ENCODE measurements at regions not wholly inside any gene's neighbourhood (a gene's known extent, or its start where the extent isn't known, plus 50 kb on each side); places are given as distances from the start of the nearest gene placed in this dataset.

DNA sequence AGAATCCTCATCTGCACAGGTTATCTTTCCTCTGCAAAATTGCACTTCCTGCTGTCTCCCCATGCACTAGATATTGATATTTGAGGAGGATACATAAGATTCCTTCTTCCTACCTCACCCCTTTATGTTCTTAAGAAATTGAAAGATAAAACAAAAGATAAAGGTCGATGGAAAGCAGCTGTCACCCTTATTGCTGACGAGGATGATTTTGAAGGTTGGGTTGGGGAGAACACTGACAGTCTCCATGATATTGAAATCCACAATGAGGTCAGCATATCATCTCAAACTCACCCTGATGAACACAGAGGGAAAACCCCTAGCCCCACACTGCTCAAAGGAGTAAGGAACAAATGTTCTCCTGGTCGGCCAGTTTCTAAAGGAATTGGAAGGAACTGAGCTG, 110.6 kb upstream of the FUT9 start:
- Histone ChIP-seq H3K79me2 (ENCODE audit: control insufficient read depth, low read length) (no peaks in the 10 kb centered on the region), H3K4me2 (ENCODE audit: low read length) (no peak overlapping the region), H4K20me1 (ENCODE audit: control insufficient read depth, insufficient read depth, low read depth, low read length) (no peaks in the 10 kb centered on the region), H3K9me2 (replicated peaks; ENCODE audit: control insufficient read depth, low read length) (no peaks in the 10 kb centered on the region), H3K27me3 (ENCODE audit: control insufficient read depth, low read length) (no peaks in the 10 kb centered on the region), H3K27ac (ENCODE audit: low read depth, low read length) (no peak overlapping the region), H3F3A (ENCODE audit: control insufficient read depth, insufficient read depth) (no peaks in the 10 kb centered on the region), H3K4me3 (ENCODE audit: low read length) (no peak overlapping the region), H3K4me1 (ENCODE audit: control insufficient read depth, low read length) (no peaks in the 10 kb centered on the region), H3K36me3 (ENCODE audit: control insufficient read depth, low read length) (no peaks in the 10 kb centered on the region), H3K9me3 (ENCODE audit: control insufficient read depth, insufficient read depth, low read length) (no peaks in the 10 kb centered on the region)
- TF ChIP-seq, protein P1, sequence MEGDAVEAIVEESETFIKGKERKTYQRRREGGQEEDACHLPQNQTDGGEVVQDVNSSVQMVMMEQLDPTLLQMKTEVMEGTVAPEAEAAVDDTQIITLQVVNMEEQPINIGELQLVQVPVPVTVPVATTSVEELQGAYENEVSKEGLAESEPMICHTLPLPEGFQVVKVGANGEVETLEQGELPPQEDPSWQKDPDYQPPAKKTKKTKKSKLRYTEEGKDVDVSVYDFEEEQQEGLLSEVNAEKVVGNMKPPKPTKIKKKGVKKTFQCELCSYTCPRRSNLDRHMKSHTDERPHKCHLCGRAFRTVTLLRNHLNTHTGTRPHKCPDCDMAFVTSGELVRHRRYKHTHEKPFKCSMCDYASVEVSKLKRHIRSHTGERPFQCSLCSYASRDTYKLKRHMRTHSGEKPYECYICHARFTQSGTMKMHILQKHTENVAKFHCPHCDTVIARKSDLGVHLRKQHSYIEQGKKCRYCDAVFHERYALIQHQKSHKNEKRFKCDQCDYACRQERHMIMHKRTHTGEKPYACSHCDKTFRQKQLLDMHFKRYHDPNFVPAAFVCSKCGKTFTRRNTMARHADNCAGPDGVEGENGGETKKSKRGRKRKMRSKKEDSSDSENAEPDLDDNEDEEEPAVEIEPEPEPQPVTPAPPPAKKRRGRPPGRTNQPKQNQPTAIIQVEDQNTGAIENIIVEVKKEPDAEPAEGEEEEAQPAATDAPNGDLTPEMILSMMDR (IDR thresholded peaks at IDR 0.05; ENCODE audit: low read depth, low read length, poor library complexity, severe bottlenecking) = no peak
- TF ChIP-seq EZH2phosphoT487 (IDR thresholded peaks at IDR 0.05; ENCODE audit: borderline replicate concordance, low read length) = no peak

DNA sequence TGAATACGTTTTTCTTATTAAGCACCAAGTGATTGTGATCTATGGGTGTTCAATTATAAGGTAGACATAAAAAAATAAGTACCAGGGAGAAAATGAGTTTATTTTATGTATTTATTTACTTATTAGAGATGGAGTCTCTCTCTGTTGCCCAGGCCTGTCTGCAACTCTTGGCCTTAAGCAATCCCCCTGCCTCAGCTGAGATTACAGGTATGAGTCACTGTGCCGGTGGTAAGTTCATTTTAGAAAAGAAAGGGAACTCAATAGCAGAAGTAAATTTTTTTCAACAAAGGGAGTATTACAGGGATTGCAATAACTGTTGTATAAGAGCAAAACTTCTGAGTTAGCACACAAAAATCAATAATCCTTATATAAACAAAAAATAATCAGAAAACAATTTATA, 98.7 kb upstream of the FUT9 start:
- TF ChIP-seq, protein P1 (IDR thresholded peaks at IDR 0.05; ENCODE audit: low read depth, low read length, poor library complexity, severe bottlenecking) = no peak
- TF ChIP-seq EZH2phosphoT487 (IDR thresholded peaks at IDR 0.05; ENCODE audit: borderline replicate concordance, low read length) = no peak
- no peaks in the 10 kb centered on the region for H3K79me2 ChIP-seq (ENCODE audit: control insufficient read depth, low read length)
- H3K36me3 ChIP-seq (ENCODE audit: control insufficient read depth, low read length) = no peaks in the 10 kb centered on the region
- no peaks in the 10 kb centered on the region for H3F3A ChIP-seq (ENCODE audit: control insufficient read depth, insufficient read depth)
- H3K4me1 ChIP-seq (ENCODE audit: control insufficient read depth, low read length) = no peaks in the 10 kb centered on the region
- no peaks in the 10 kb centered on the region for H4K20me1 ChIP-seq (ENCODE audit: control insufficient read depth, insufficient read depth, low read depth, low read length)
- H3K4me2 ChIP-seq (ENCODE audit: low read length) = no peak overlapping the region
- no peak overlapping the region for H3K4me3 ChIP-seq (ENCODE audit: low read length)
- H3K9me2 ChIP-seq (replicated peaks; ENCODE audit: control insufficient read depth, low read length) = no peaks in the 10 kb centered on the region
- H3K9me3 ChIP-seq (ENCODE audit: control insufficient read depth, insufficient read depth, low read length) = no peaks in the 10 kb centered on the region
- no peak overlapping the region for H3K27ac ChIP-seq (ENCODE audit: low read depth, low read length)
- H3K27me3 ChIP-seq (ENCODE audit: control insufficient read depth, low read length) = no peaks in the 10 kb centered on the region

- Histone ChIP-seq H3K4me3 (ENCODE audit: low read length) (no peak overlapping the region), H3K27me3 (ENCODE audit: control insufficient read depth, low read length) (no peaks in the 10 kb centered on the region), H3K4me1 (ENCODE audit: control insufficient read depth, low read length) (no peaks in the 10 kb centered on the region), H3K4me2 (ENCODE audit: low read length) (no peak overlapping the region), H3K79me2 (ENCODE audit: control insufficient read depth, low read length) (no peaks in the 10 kb centered on the region), H3K36me3 (ENCODE audit: control insufficient read depth, low read length) (no peaks in the 10 kb centered on the region), H3K9me3 (ENCODE audit: control insufficient read depth, insufficient read depth, low read length) (no peaks in the 10 kb centered on the region), H3K9me2 (replicated peaks; ENCODE audit: control insufficient read depth, low read length) (no peaks in the 10 kb centered on the region), H3K27ac (ENCODE audit: low read depth, low read length) (no peak overlapping the region), H4K20me1 (ENCODE audit: control insufficient read depth, insufficient read depth, low read depth, low read length) (no peaks in the 10 kb centered on the region), H3F3A (ENCODE audit: control insufficient read depth, insufficient read depth) (no peaks in the 10 kb centered on the region)
- TF ChIP-seq, protein P1 (IDR thresholded peaks at IDR 0.05; ENCODE audit: low read depth, low read length, poor library complexity, severe bottlenecking) = peak; percentile 59
- TF ChIP-seq EZH2phosphoT487 (IDR thresholded peaks at IDR 0.05; ENCODE audit: borderline replicate concordance, low read length) = no peak
Observed at GRCh38 chr6:95923518-95923917, 92.3 kb upstream of the FUT9 start.

DNA sequence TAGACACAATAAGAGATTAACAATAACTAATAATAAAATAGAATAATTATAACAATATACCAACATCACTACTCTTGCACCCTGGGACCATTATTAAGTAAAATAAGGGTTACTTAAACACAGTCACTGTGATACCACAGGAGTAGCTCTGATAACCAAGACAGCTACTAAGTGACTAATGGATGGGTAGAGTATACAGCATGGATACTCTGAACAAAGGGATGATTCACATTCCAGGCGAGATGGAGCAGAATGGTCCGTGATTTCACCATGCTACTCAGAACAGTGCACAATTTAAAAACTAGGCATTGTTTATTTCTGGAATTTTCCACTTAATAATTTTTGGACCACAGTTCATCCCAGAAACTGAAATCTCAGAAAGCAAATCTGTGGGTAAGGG, 80.0 kb upstream of the FUT9 start:
- no peaks in the 10 kb centered on the region for H3K36me3 ChIP-seq (ENCODE audit: control insufficient read depth, low read length)

More for the DNA sequence above, 80.0 kb upstream of the FUT9 start:
- no peak overlapping the region for H3K4me2 ChIP-seq (ENCODE audit: low read length)
- no peaks in the 10 kb centered on the region for H3K4me1 ChIP-seq (ENCODE audit: control insufficient read depth, low read length)
- H3K4me3 ChIP-seq (ENCODE audit: low read length) = no peak overlapping the region
- H3K27ac ChIP-seq (ENCODE audit: low read depth, low read length) = no peak overlapping the region
- no peaks in the 10 kb centered on the region for H3F3A ChIP-seq (ENCODE audit: control insufficient read depth, insufficient read depth)
- TF ChIP-seq, protein P1 (IDR thresholded peaks at IDR 0.05; ENCODE audit: low read depth, low read length, poor library complexity, severe bottlenecking) = no peak
- no peak for TF ChIP-seq EZH2phosphoT487 (IDR thresholded peaks at IDR 0.05; ENCODE audit: borderline replicate concordance, low read length)
- no peaks in the 10 kb centered on the region for H3K27me3 ChIP-seq (ENCODE audit: control insufficient read depth, low read length)
- H3K9me3 ChIP-seq (ENCODE audit: control insufficient read depth, insufficient read depth, low read length) = no peaks in the 10 kb centered on the region
- no peaks in the 10 kb centered on the region for H3K79me2 ChIP-seq (ENCODE audit: control insufficient read depth, low read length)
- no peaks in the 10 kb centered on the region for H3K9me2 ChIP-seq (replicated peaks; ENCODE audit: control insufficient read depth, low read length)
- H4K20me1 ChIP-seq (ENCODE audit: control insufficient read depth, insufficient read depth, low read depth, low read length) = no peaks in the 10 kb centered on the region
